IMR-90 (cell line): ENCODE measurements at regions not wholly inside any gene's neighbourhood (a gene's known extent, or its start where the extent isn't known, plus 50 kb on each side); places are given as distances from the start of the nearest gene placed in this dataset.

ENCODE experiments used
- BHLHE40 ChIP-seq: fragments of 150-350 bp; IDR thresholded peaks from 2 replicates; pipeline ENCODE4 v1.6.1; 2016; ENCODE audit warnings: mild to moderate bottlenecking, low read depth, low read length
- CEBPB ChIP-seq: IDR thresholded peaks from 2 replicates; pipeline ENCODE4 v1.6.1; 2012; ENCODE audit warnings: low read depth, low read length, improper control_type of control experiment
- MAFK ChIP-seq: IDR thresholded peaks from 2 replicates; pipeline ENCODE4 v1.6.1; 2012; ENCODE audit warnings: low read depth, low read length, improper control_type of control experiment
- MAZ ChIP-seq: IDR thresholded peaks from 2 replicates; pipeline ENCODE4 v1.6.1; 2012; ENCODE audit warnings: low read depth, mild to moderate bottlenecking, low read length, improper control_type of control experiment, moderate library complexity, borderline replicate concordance
- MXI1 ChIP-seq: IDR thresholded peaks from 2 replicates; pipeline ENCODE4 v1.6.1; 2012; ENCODE audit warnings: low read depth, mild to moderate bottlenecking, low read length, moderate library complexity, borderline replicate concordance
- NFE2L2 ChIP-seq: fragments of 150-350 bp; IDR thresholded peaks from 2 replicates; pipeline ENCODE4 v1.6.1; 2016; ENCODE audit warnings: low read depth, mild to moderate bottlenecking, low read length
- POLR2A ChIP-seq: IDR thresholded peaks from 2 replicates; pipeline ENCODE4 v1.6.1; 2012; ENCODE audit warnings: mild to moderate bottlenecking, low read depth, low read length
- RAD21 ChIP-seq: IDR thresholded peaks from 2 replicates; pipeline ENCODE4 v1.6.1; 2012; ENCODE audit warnings: low read length, improper control_type of control experiment
- RFX5 ChIP-seq: IDR thresholded peaks from 2 replicates; pipeline ENCODE4 v1.8.0; 2012; ENCODE audit warnings: low read depth, mild to moderate bottlenecking, low read length, moderate library complexity
- TF ChIP-seq, protein P1 (sequence below): conservative IDR thresholded peaks from 2 replicates; pipeline ENCODE4 v1.5.1; 2012; ENCODE audit warnings: mild to moderate bottlenecking, low read depth, low read length, improper control_type of control experiment

DNA sequence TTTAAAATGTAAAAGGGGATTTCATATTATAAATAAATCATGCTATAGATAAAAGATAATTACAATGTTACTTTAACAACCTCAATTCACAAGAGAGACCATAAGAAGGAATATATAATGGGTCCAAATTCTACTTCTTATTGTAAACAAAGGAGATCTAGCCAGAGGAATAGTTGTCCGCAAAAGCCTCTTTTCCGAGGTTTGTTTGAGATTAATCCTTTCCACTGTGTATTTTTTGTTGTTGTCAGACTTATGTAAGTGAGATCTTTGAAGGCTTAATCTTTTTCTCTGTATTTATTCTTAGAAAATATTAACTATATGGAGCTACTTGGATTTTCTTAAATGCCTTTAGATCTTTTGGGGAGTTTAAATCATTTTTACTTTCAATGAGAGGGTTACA, 1299.3 kb upstream of the WWC1 start:
- TF ChIP-seq POLR2A (no peak), RAD21 (no peak), MAFK (no peak), MAZ (no peak), NFE2L2 (no peak), BHLHE40 (no peak), MXI1 (no peak), CEBPB (no peak), RFX5 (no peak)
- TF ChIP-seq, protein P1, sequence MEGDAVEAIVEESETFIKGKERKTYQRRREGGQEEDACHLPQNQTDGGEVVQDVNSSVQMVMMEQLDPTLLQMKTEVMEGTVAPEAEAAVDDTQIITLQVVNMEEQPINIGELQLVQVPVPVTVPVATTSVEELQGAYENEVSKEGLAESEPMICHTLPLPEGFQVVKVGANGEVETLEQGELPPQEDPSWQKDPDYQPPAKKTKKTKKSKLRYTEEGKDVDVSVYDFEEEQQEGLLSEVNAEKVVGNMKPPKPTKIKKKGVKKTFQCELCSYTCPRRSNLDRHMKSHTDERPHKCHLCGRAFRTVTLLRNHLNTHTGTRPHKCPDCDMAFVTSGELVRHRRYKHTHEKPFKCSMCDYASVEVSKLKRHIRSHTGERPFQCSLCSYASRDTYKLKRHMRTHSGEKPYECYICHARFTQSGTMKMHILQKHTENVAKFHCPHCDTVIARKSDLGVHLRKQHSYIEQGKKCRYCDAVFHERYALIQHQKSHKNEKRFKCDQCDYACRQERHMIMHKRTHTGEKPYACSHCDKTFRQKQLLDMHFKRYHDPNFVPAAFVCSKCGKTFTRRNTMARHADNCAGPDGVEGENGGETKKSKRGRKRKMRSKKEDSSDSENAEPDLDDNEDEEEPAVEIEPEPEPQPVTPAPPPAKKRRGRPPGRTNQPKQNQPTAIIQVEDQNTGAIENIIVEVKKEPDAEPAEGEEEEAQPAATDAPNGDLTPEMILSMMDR, result no peak
